ENCODE measurements at regions not wholly inside any gene's neighbourhood (a gene's known extent, or its start where the extent isn't known, plus 50 kb on each side); places are given as distances from the start of the nearest gene placed in this dataset.

DNA sequence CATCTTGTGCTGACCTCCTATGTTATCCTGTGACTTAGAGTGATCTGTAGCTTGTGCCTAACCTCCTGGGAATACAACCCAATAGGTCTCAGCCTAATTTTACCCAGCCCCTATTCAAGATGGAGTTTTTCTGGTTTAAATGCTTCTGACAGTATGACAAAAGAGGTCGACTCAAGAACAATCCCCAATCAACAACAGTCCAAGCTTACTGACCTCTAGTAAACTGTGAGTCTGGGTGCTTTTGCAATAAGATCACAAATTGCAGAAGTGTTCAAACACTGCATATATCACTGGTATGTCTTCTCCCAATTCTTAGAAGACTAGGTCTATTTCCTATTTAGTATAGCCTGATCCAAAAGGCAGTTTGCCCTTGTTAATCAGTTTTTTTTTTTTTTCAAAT lies 323.5 kb upstream of the PTGER4 start:
- Histone ChIP-seq H3K9ac (ENCODE audit: low read depth, low read length, poor library complexity, severe bottlenecking) (no peak overlapping the region), H3K4me1 (ENCODE audit: insufficient read depth, low read length, poor library complexity, severe bottlenecking) (no peaks in the 10 kb centered on the region), H3K79me2 (ENCODE audit: insufficient read depth, low read length) (no peaks in the 10 kb centered on the region), H4K20me1 (ENCODE audit: insufficient read depth, low read length, poor library complexity, severe bottlenecking) (no peaks in the 10 kb centered on the region), H3F3A (ENCODE audit: low read depth) (no peaks in the 10 kb centered on the region), H3K9me3 (ENCODE audit: insufficient read depth, low read depth, low read length) (no peaks in the 10 kb centered on the region), H3K4me3 (ENCODE audit: low read length, poor library complexity, severe bottlenecking) (no peak overlapping the region), H2AFZ (ENCODE audit: low read length) (no peak overlapping the region), H3K27me3 (ENCODE audit: insufficient read depth, low read length, poor library complexity, severe bottlenecking) (no peaks in the 10 kb centered on the region), H3K4me2 (ENCODE audit: low read depth, low read length, poor library complexity, severe bottlenecking) (no peak overlapping the region), H3K9me2 (replicated peaks; ENCODE audit: low read depth, low read length) (no peaks in the 10 kb centered on the region), H3K36me3 (ENCODE audit: insufficient read depth, low read length) (no peaks in the 10 kb centered on the region)
- TF ChIP-seq EZH2phosphoT487 (IDR thresholded peaks at IDR 0.05; ENCODE audit: borderline replicate concordance) (no peak), CTCF (conservative IDR thresholded peaks at IDR 0.05; ENCODE audit: low read length) (no peak)

DNA sequence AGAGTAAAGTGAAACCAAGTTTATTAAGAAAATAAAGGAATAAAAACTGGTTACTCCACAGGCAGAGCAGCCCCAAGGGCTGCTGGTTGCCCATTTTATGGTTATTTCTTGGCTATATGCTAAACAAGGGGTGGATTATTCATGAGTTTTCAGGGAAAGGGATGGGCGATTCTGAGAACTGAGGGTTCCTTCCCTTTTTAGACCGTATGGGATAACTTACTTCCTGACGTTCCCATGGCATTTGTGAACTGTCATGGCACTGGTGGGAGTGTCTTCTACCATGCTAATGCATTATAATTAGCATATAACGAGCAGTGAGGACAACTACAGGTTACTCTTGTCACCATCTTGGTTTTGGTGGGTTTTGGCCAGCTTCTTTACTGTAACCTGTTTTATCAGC lies 323.9 kb upstream of the PTGER4 start:
- Histone ChIP-seq H3F3A (ENCODE audit: low read depth) (no peaks in the 10 kb centered on the region), H3K9me2 (replicated peaks; ENCODE audit: low read depth, low read length) (no peaks in the 10 kb centered on the region), H3K4me1 (ENCODE audit: insufficient read depth, low read length, poor library complexity, severe bottlenecking) (no peaks in the 10 kb centered on the region), H3K4me2 (ENCODE audit: low read depth, low read length, poor library complexity, severe bottlenecking) (no peak overlapping the region), H4K20me1 (ENCODE audit: insufficient read depth, low read length, poor library complexity, severe bottlenecking) (no peaks in the 10 kb centered on the region), H3K79me2 (ENCODE audit: insufficient read depth, low read length) (no peaks in the 10 kb centered on the region), H2AFZ (ENCODE audit: low read length) (no peak overlapping the region), H3K9me3 (ENCODE audit: insufficient read depth, low read depth, low read length) (no peaks in the 10 kb centered on the region), H3K36me3 (ENCODE audit: insufficient read depth, low read length) (no peaks in the 10 kb centered on the region), H3K9ac (ENCODE audit: low read depth, low read length, poor library complexity, severe bottlenecking) (no peak overlapping the region), H3K27me3 (ENCODE audit: insufficient read depth, low read length, poor library complexity, severe bottlenecking) (no peaks in the 10 kb centered on the region), H3K4me3 (ENCODE audit: low read length, poor library complexity, severe bottlenecking) (no peak overlapping the region)
- TF ChIP-seq EZH2phosphoT487 (IDR thresholded peaks at IDR 0.05; ENCODE audit: borderline replicate concordance) (no peak), CTCF (conservative IDR thresholded peaks at IDR 0.05; ENCODE audit: low read length) (no peak)

GRCh38 chr5:40355181-40355580 lies 324.5 kb upstream of the PTGER4 start:
- H3K36me3 ChIP-seq (ENCODE audit: insufficient read depth, low read length): no peaks in the 10 kb centered on the region

More at GRCh38 chr5:40355181-40355580, 324.5 kb upstream of the PTGER4 start:
- Histone ChIP-seq H3K4me2 (ENCODE audit: low read depth, low read length, poor library complexity, severe bottlenecking) (no peak overlapping the region), H3K9me3 (ENCODE audit: insufficient read depth, low read depth, low read length) (no peaks in the 10 kb centered on the region), H4K20me1 (ENCODE audit: insufficient read depth, low read length, poor library complexity, severe bottlenecking) (no peaks in the 10 kb centered on the region), H3K4me3 (ENCODE audit: low read length, poor library complexity, severe bottlenecking) (no peak overlapping the region), H3K9me2 (replicated peaks; ENCODE audit: low read depth, low read length) (no peaks in the 10 kb centered on the region), H3F3A (ENCODE audit: low read depth) (no peaks in the 10 kb centered on the region), H3K79me2 (ENCODE audit: insufficient read depth, low read length) (no peaks in the 10 kb centered on the region), H3K9ac (ENCODE audit: low read depth, low read length, poor library complexity, severe bottlenecking) (no peak overlapping the region), H3K27me3 (ENCODE audit: insufficient read depth, low read length, poor library complexity, severe bottlenecking) (no peaks in the 10 kb centered on the region), H3K4me1 (ENCODE audit: insufficient read depth, low read length, poor library complexity, severe bottlenecking) (no peaks in the 10 kb centered on the region), H2AFZ (ENCODE audit: low read length) (no peak overlapping the region)
- TF ChIP-seq EZH2phosphoT487 (IDR thresholded peaks at IDR 0.05; ENCODE audit: borderline replicate concordance) (no peak), CTCF (conservative IDR thresholded peaks at IDR 0.05; ENCODE audit: low read length) (no peak)

Data from Loucy (cell line).